ENCODE measurements at regions not wholly inside any gene's neighbourhood (a gene's known extent, or its start where the extent isn't known, plus 50 kb on each side); places are given as distances from the start of the nearest gene placed in this dataset.

GRCh38 chr1:90800012-90800717, 83.1 kb upstream of the BARHL2 start:
- peak in 1 of 2 donors; percentile 11 for ATAC-seq (ENCODE audit: low FRiP score in 2 of 2)
- DNase-seq: no peak
- H3K27me3 ChIP-seq: no peaks in the 10 kb centered on the region
- no peak overlapping the region for H3K4me3 ChIP-seq
- no peaks in the 10 kb centered on the region for H3K9me3 ChIP-seq
- TF ChIP-seq EP300 (IDR thresholded peaks at IDR 0.05) (no peak), POLR2A (IDR thresholded peaks at IDR 0.05) (no peak), POLR2AphosphoS5 (IDR thresholded peaks at IDR 0.05) (no peak)
- no peaks in the 10 kb centered on the region for H3K4me1 ChIP-seq
- 19 to 39% methylated on average over 6 of the region's 6 CpGs for WGBS, 2 donors
- H3K27ac ChIP-seq: no peak overlapping the region
- H3K36me3 ChIP-seq: no peaks in the 10 kb centered on the region

DNA sequence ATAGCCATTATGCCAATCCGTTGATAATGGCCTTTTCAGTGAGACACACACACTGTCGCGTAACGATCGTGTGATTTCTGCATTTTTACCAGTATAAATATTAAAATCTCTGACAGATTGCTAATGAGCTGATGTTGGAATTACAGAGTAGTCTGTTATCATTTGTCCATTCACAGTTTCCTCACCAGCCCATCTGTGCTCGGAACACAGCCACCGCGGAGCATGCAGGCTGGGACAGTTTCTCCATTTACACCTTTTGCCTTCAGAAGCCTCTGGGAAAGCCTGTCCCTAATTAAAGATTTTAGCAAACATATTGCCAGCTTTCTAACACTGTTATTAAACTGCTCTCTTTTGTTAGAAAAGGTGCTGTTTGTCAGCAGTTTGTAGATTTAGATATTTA, 82.2 kb upstream of the BARHL2 start:
- Histone ChIP-seq H3K4me3 (no peak overlapping the region), H3K4me1 (no peaks in the 10 kb centered on the region), H3K9me3 (no peaks in the 10 kb centered on the region), H3K27ac (no peak overlapping the region), H3K27me3 (no peaks in the 10 kb centered on the region), H3K36me3 (no peaks in the 10 kb centered on the region)
- TF ChIP-seq CTCF (IDR thresholded peaks at IDR 0.05) (no peak), EP300 (IDR thresholded peaks at IDR 0.05) (no peak), POLR2AphosphoS5 (IDR thresholded peaks at IDR 0.05) (no peak), POLR2A (IDR thresholded peaks at IDR 0.05) (no peak)
- ATAC-seq (ENCODE audit: low FRiP score in 2 of 2) (no peak), DNase-seq (no peak)
- 66 to 71% methylated on average over 8 of the region's 8 CpGs for WGBS, 2 donors

DNA sequence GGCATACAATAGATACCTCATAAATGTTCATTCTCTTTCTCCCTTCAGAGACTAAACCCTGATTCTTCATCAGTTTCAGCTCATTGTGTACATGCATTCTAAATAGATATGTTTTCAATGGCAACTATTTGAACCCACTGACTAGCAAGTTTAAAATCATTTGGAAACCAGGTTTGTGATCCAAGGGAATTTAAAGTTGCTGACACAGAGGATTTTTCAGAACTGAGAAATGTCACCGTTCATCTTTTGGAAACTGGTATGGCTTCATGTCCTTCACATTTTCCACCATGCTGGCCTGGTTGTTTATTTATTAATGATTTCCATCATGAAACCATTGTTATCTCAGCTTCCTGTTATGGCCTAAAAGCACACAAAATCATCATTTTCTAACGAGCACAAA, 81.8 kb upstream of the BARHL2 start:
- ATAC-seq (ENCODE audit: low FRiP score in 2 of 2): no peak
- no peak for DNase-seq
- Histone ChIP-seq H3K27me3 (no peaks in the 10 kb centered on the region), H3K4me1 (no peaks in the 10 kb centered on the region), H3K36me3 (no peaks in the 10 kb centered on the region), H3K4me3 (no peak overlapping the region), H3K27ac (no peak overlapping the region), H3K9me3 (no peaks in the 10 kb centered on the region)
- TF ChIP-seq EP300 (IDR thresholded peaks at IDR 0.05): no peak
- TF ChIP-seq CTCF (IDR thresholded peaks at IDR 0.05): no peak
- TF ChIP-seq POLR2A (IDR thresholded peaks at IDR 0.05): no peak
- TF ChIP-seq POLR2AphosphoS5 (IDR thresholded peaks at IDR 0.05): no peak
- whole genome bisulfite sequencing, 2 donors: 53 to 57% methylated on average over 2 of the region's 2 CpGs

GRCh38 chr1:90798344-90798743, 81.2 kb upstream of the BARHL2 start:
- Histone ChIP-seq H3K27me3 (no peaks in the 10 kb centered on the region), H3K4me1 (no peaks in the 10 kb centered on the region), H3K36me3 (no peaks in the 10 kb centered on the region), H3K9me3 (no peaks in the 10 kb centered on the region), H3K27ac (no peak overlapping the region), H3K4me3 (no peak overlapping the region)
- no peak for TF ChIP-seq EP300 (IDR thresholded peaks at IDR 0.05)
- TF ChIP-seq CTCF (IDR thresholded peaks at IDR 0.05): no peak
- no peak for TF ChIP-seq POLR2AphosphoS5 (IDR thresholded peaks at IDR 0.05)
- TF ChIP-seq POLR2A (IDR thresholded peaks at IDR 0.05): no peak
- WGBS, 2 donors: 82 to 97% methylated on average over 1 of the region's 1 CpG
- ATAC-seq (ENCODE audit: low FRiP score in 2 of 2) (no peak), DNase-seq (no peak)

DNA sequence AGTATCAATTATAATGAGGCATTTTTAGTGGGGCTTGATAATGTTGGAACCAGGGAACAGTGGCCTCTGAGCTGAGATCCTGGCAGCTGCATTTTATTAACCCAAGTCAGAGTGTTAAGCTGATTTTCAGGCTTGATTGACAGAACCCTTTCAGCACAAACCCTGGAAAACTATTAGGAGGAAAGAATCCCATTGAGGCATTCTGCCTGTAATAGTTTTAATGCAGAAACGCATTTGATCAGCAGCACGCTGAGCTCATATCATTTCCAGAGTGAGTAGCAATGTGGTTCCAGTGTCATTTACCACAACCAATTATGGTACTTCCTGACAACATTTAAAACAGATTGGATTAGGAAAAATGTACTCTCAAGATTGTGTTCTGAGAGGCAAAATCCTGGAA, 78.3 kb upstream of the BARHL2 start:
- DNase-seq: no peak
- 86 to 87% methylated on average over 2 of the region's 2 CpGs for WGBS, 2 donors
- H3K9me3 ChIP-seq: no peaks in the 10 kb centered on the region
- TF ChIP-seq POLR2A (IDR thresholded peaks at IDR 0.05) (no peak), POLR2AphosphoS5 (IDR thresholded peaks at IDR 0.05) (no peak), EP300 (IDR thresholded peaks at IDR 0.05) (no peak), CTCF (IDR thresholded peaks at IDR 0.05) (no peak)
- H3K4me1 ChIP-seq: no peaks in the 10 kb centered on the region
- no peaks in the 10 kb centered on the region for H3K27me3 ChIP-seq
- no peak overlapping the region for H3K4me3 ChIP-seq
- no peaks in the 10 kb centered on the region for H3K36me3 ChIP-seq
- ATAC-seq (ENCODE audit: low FRiP score in 2 of 2): no peak
- no peak overlapping the region for H3K27ac ChIP-seq

Data from upper lobe of left lung (tissue), 6 donors.